ENCODE measurements at regions not wholly inside any gene's neighbourhood (a gene's known extent, or its start where the extent isn't known, plus 50 kb on each side); places are given as distances from the start of the nearest gene placed in this dataset.

GRCh38 chr3:70658513-70659310 lies 346.3 kb upstream of the MDFIC2 start (continued):
- no peak for TF ChIP-seq REST (IDR thresholded peaks at IDR 0.05; ENCODE audit: low read depth)
- TF ChIP-seq CBX3 (IDR thresholded peaks at IDR 0.05; ENCODE audit: low read depth), result no peak

GRCh38 chr3:70657454-70657853 lies 345.0 kb upstream of the MDFIC2 start:
- Histone ChIP-seq H3K9me2 (ENCODE audit: insufficient read depth) (no peaks in the 10 kb centered on the region), H3K4me3 (replicated peaks in 1 of 2; ENCODE audit: low read depth in 1 of 2, low read length in 2 of 2) (no peak overlapping the region), H3K79me2 (ENCODE audit: insufficient read depth, low read length) (no peaks in the 10 kb centered on the region), H3K27me3 (ENCODE audit: insufficient read depth, low read length) (no peaks in the 10 kb centered on the region), H3K4me2 (ENCODE audit: low read length) (no peak overlapping the region), H3K27ac (ENCODE audit: low read depth, low read length) (no peak overlapping the region), H3K9me3 (ENCODE audit: control insufficient read depth in 1 of 2, insufficient read depth in 1 of 2, low read depth in 1 of 2, low read length in 2 of 2) (peaks cover 0 to 4% of the 10 kb centered on the region in 2 experiments; a peak in 1 of 4 replicates), H4K20me1 (ENCODE audit: insufficient read depth) (no peaks in the 10 kb centered on the region), H3K9ac (ENCODE audit: low read length) (no peak overlapping the region), H3K36me3 (ENCODE audit: control insufficient read depth in 1 of 2, insufficient read depth in 2 of 2, low read length in 2 of 2) (no peaks in the 10 kb centered on the region), H2AFZ (ENCODE audit: low read depth, low read length, poor library complexity, severe bottlenecking) (no peak overlapping the region), H3K4me1 (ENCODE audit: control insufficient read depth in 1 of 2, insufficient read depth in 2 of 2, low read length in 2 of 2) (no peaks in the 10 kb centered on the region)
- DNase-seq (ENCODE audit: low read depth, low spot score) (no peak), ATAC-seq (no peak)
- TF ChIP-seq EZH2 (IDR thresholded peaks at IDR 0.05), result no peak
- TF ChIP-seq CEBPB (IDR thresholded peaks at IDR 0.05; ENCODE audit: low read depth), result no peak
- no peak for TF ChIP-seq JUND (IDR thresholded peaks at IDR 0.05)
- TF ChIP-seq ELF1 (IDR thresholded peaks at IDR 0.05; ENCODE audit: borderline replicate concordance, low read depth), result no peak
- no peak for TF ChIP-seq POLR2A (IDR thresholded peaks at IDR 0.05; ENCODE audit: borderline replicate concordance, extremely low read depth, insufficient read depth, insufficient read length)
- TF ChIP-seq SP1 (IDR thresholded peaks at IDR 0.05; ENCODE audit: low read depth), result no peak
- TF ChIP-seq RAD21 (IDR thresholded peaks at IDR 0.05; ENCODE audit: low read depth), result no peak
- no peak for TF ChIP-seq MAX (IDR thresholded peaks at IDR 0.05)
- no peak for TF ChIP-seq REST (IDR thresholded peaks at IDR 0.05; ENCODE audit: low read depth)
- no peak for TF ChIP-seq CTCF (IDR thresholded peaks at IDR 0.05 in 2 of 3, conservative IDR thresholded peaks at IDR 0.05 in 1 of 3; ENCODE audit: borderline replicate concordance in 1 of 3, insufficient read depth in 1 of 3, low read depth in 2 of 3, low read length in 2 of 3)
- TF ChIP-seq POLR2AphosphoS5 (IDR thresholded peaks at IDR 0.05; ENCODE audit: low read depth, low read length), result no peak
- BruUV-seq (replicated peaks), result no TSS peak
- ChIA-PET CTCF (no interaction called here), POLR2A (no interaction called here), RAD21 (ENCODE audit: low non-redundant PET in 1 of 2, low total read pairs in 2 of 2, uncharacterized antibody in 2 of 2, unreplicated experiment in 2 of 2) (no interaction called here)
- intact Hi-C loops (cut with micrococcal nuclease), result no loop called here
